Midbrain (tissue), 1 donor: ENCODE measurements at regions not wholly inside any gene's neighbourhood (a gene's known extent, or its start where the extent isn't known, plus 50 kb on each side); places are given as distances from the start of the nearest gene placed in this dataset.

Experiments used
- DNase-seq: peaks from one replicate; lab custom pipeline; 2025; lab: John Stamatoyannopoulos, UW

GRCh38 chr3:144626835-144627234, 655.2 kb downstream of the DIPK2A start:
- DNase-seq = no peak

GRCh38 chr3:144629381-144629780, 657.8 kb downstream of the DIPK2A start:
- no peak for DNase-seq

GRCh38 chr3:144636833-144637232, 665.2 kb downstream of the DIPK2A start:
- DNase-seq = no peak

GRCh38 chr3:144638009-144638408, 666.4 kb downstream of the DIPK2A start:
- DNase-seq = no peak

GRCh38 chr3:144643771-144644198, 672.2 kb downstream of the DIPK2A start:
- DNase-seq = peak; percentile 30

GRCh38 chr3:144645300-144645699, 673.7 kb downstream of the DIPK2A start:
- DNase-seq = no peak

- no peak for DNase-seq
Measured at GRCh38 chr3:144650380-144650779, 678.8 kb downstream of the DIPK2A start.

- DNase-seq = no peak
Measured at GRCh38 chr3:144652573-144652972, 681.0 kb downstream of the DIPK2A start.

GRCh38 chr3:144655423-144655822, 683.8 kb downstream of the DIPK2A start:
- DNase-seq = no peak

GRCh38 chr3:144660186-144660585, 688.6 kb downstream of the DIPK2A start:
- DNase-seq = no peak

GRCh38 chr3:144662729-144663128, 691.1 kb downstream of the DIPK2A start:
- DNase-seq = no peak

- DNase-seq = peak; percentile 80
Measured at GRCh38 chr3:144663456-144664436, 692.1 kb downstream of the DIPK2A start.

GRCh38 chr3:144665567-144666053, 694.0 kb downstream of the DIPK2A start:
- DNase-seq = no peak

- DNase-seq = no peak
Measured at GRCh38 chr3:144670571-144670970, 698.9 kb downstream of the DIPK2A start.

GRCh38 chr3:144677103-144677502, 705.5 kb downstream of the DIPK2A start:
- no peak for DNase-seq

- no peak for DNase-seq
Measured at GRCh38 chr3:144683065-144683464, 711.4 kb downstream of the DIPK2A start.

GRCh38 chr3:144687862-144688261, 716.2 kb downstream of the DIPK2A start:
- no peak for DNase-seq

GRCh38 chr3:144692488-144692887, 720.9 kb downstream of the DIPK2A start:
- DNase-seq = no peak

GRCh38 chr3:144708437-144708836, 736.8 kb downstream of the DIPK2A start:
- no peak for DNase-seq

- DNase-seq = no peak
Measured at GRCh38 chr3:144737281-144737680, 765.7 kb downstream of the DIPK2A start.

GRCh38 chr3:144743225-144743668, 771.6 kb downstream of the DIPK2A start:
- no peak for DNase-seq

GRCh38 chr3:144744473-144744872, 772.9 kb downstream of the DIPK2A start:
- no peak for DNase-seq

GRCh38 chr3:144746631-144747030, 775.0 kb downstream of the DIPK2A start:
- DNase-seq = no peak
